ENCODE measurements at regions not wholly inside any gene's neighbourhood (a gene's known extent, or its start where the extent isn't known, plus 50 kb on each side); places are given as distances from the start of the nearest gene placed in this dataset.
"Not testable (repeated sequence)": the region's sequence is repeated elsewhere in the genome, so short reads cannot be mapped to it uniquely, and the experiment has no call there.

- Histone ChIP-seq H3K9me3 (ENCODE audit: low read depth) (no peaks in the 10 kb centered on the region), H3K4me1 (ENCODE audit: insufficient read depth) (no peaks in the 10 kb centered on the region), H3K4me2 (no peak overlapping the region), H3K79me2 (no peaks in the 10 kb centered on the region), H3K27ac (no peak overlapping the region), H3K4me3 (no peak overlapping the region), H3K36me3 (replicated peaks; ENCODE audit: insufficient read depth, low read depth) (no peaks in the 10 kb centered on the region), H3K9me2 (replicated peaks; ENCODE audit: insufficient read depth) (no peaks in the 10 kb centered on the region), H2AFZ (no peak overlapping the region), H4K20me1 (ENCODE audit: insufficient read depth, poor library complexity, severe bottlenecking) (no peaks in the 10 kb centered on the region), H3K27me3 (no peaks in the 10 kb centered on the region)
- no peak for DNase-seq (ENCODE audit: low spot score)
- 73% methylated on average over 4 of the region's 4 CpGs for WGBS (ENCODE audit: low lambda C conversion rate, missing lambda C conversion rate)
- no peak for TF ChIP-seq EZH2phosphoT487 (IDR thresholded peaks at IDR 0.05; ENCODE audit: low read depth, severe bottlenecking, unreplicated experiment)
- TF ChIP-seq CTCF (IDR thresholded peaks at IDR 0.05; ENCODE audit: poor library complexity), result no peak
- no peak for TF ChIP-seq EZH2 (IDR thresholded peaks at IDR 0.05; ENCODE audit: borderline replicate concordance)
These were observed 403.8 kb upstream of the MGMT start for GRCh38 chr10:129063212-129063611.

- H3K27me3 ChIP-seq, result no peaks in the 10 kb centered on the region
- no peak overlapping the region for H3K27ac ChIP-seq
- no peaks in the 10 kb centered on the region for H3K9me2 ChIP-seq (replicated peaks; ENCODE audit: insufficient read depth)
- TF ChIP-seq CTCF (IDR thresholded peaks at IDR 0.05; ENCODE audit: poor library complexity) (no peak), EZH2phosphoT487 (IDR thresholded peaks at IDR 0.05; ENCODE audit: low read depth, severe bottlenecking, unreplicated experiment) (no peak), EZH2 (IDR thresholded peaks at IDR 0.05; ENCODE audit: borderline replicate concordance) (no peak)
- H2AFZ ChIP-seq, result no peak overlapping the region
- H3K4me3 ChIP-seq, result no peak overlapping the region
- no peaks in the 10 kb centered on the region for H3K36me3 ChIP-seq (replicated peaks; ENCODE audit: insufficient read depth, low read depth)
- H3K9me3 ChIP-seq (ENCODE audit: low read depth), result no peaks in the 10 kb centered on the region
- no peak overlapping the region for H3K4me2 ChIP-seq
- no peaks in the 10 kb centered on the region for H3K4me1 ChIP-seq (ENCODE audit: insufficient read depth)
- no peaks in the 10 kb centered on the region for H4K20me1 ChIP-seq (ENCODE audit: insufficient read depth, poor library complexity, severe bottlenecking)
- no peak for DNase-seq (ENCODE audit: low spot score)
- no peaks in the 10 kb centered on the region for H3K79me2 ChIP-seq
- 91% methylated on average over 5 of the region's 5 CpGs for WGBS (ENCODE audit: low lambda C conversion rate, missing lambda C conversion rate)
These were observed 403.2 kb upstream of the MGMT start for GRCh38 chr10:129063877-129064276.

- H3K79me2 ChIP-seq; H3K9me2 ChIP-seq (replicated peaks; ENCODE audit: insufficient read depth); H3K9me3 ChIP-seq (ENCODE audit: low read depth); H3K27me3 ChIP-seq; H3K36me3 ChIP-seq (replicated peaks; ENCODE audit: insufficient read depth, low read depth); H2AFZ ChIP-seq; H3K4me2 ChIP-seq; H4K20me1 ChIP-seq (ENCODE audit: insufficient read depth, poor library complexity, severe bottlenecking); H3K27ac ChIP-seq; H3K4me3 ChIP-seq; H3K4me1 ChIP-seq (ENCODE audit: insufficient read depth); DNase-seq (ENCODE audit: low spot score): not testable (repeated sequence)
- 93% methylated on average over 4 of the region's 4 CpGs for WGBS (ENCODE audit: low lambda C conversion rate, missing lambda C conversion rate)
These were observed 400.5 kb upstream of the MGMT start for GRCh38 chr10:129066529-129066928.

- not testable (repeated sequence) for H3K4me3 ChIP-seq; H3K9me2 ChIP-seq (replicated peaks; ENCODE audit: insufficient read depth); H4K20me1 ChIP-seq (ENCODE audit: insufficient read depth, poor library complexity, severe bottlenecking); H3K4me1 ChIP-seq (ENCODE audit: insufficient read depth); H3K27me3 ChIP-seq; DNase-seq (ENCODE audit: low spot score); H3K4me2 ChIP-seq; H3K79me2 ChIP-seq; H2AFZ ChIP-seq; H3K36me3 ChIP-seq (replicated peaks; ENCODE audit: insufficient read depth, low read depth); H3K9me3 ChIP-seq (ENCODE audit: low read depth); H3K27ac ChIP-seq
- 97% methylated on average over 23 of the region's 29 CpGs for WGBS (ENCODE audit: low lambda C conversion rate, missing lambda C conversion rate)
These were observed 395.6 kb upstream of the MGMT start for GRCh38 chr10:129071411-129071810.

- H3K9me2 ChIP-seq (replicated peaks; ENCODE audit: insufficient read depth), result no peaks in the 10 kb centered on the region
- 77% methylated on average over 3 of the region's 3 CpGs for WGBS (ENCODE audit: low lambda C conversion rate, missing lambda C conversion rate)
These were observed 392.1 kb upstream of the MGMT start for GRCh38 chr10:129074939-129075338.

More at GRCh38 chr10:129074939-129075338, 392.1 kb upstream of the MGMT start:
- no peaks in the 10 kb centered on the region for H3K27me3 ChIP-seq
- H3K79me2 ChIP-seq, result no peaks in the 10 kb centered on the region
- no peak overlapping the region for H3K4me2 ChIP-seq
- DNase-seq (ENCODE audit: low spot score), result no peak
- H3K27ac ChIP-seq, result no peak overlapping the region
- H4K20me1 ChIP-seq (ENCODE audit: insufficient read depth, poor library complexity, severe bottlenecking), result no peaks in the 10 kb centered on the region
- H3K9me3 ChIP-seq (ENCODE audit: low read depth), result no peaks in the 10 kb centered on the region
- H3K4me3 ChIP-seq, result no peak overlapping the region
- TF ChIP-seq EZH2phosphoT487 (IDR thresholded peaks at IDR 0.05; ENCODE audit: low read depth, severe bottlenecking, unreplicated experiment), result no peak
- no peak for TF ChIP-seq EZH2 (IDR thresholded peaks at IDR 0.05; ENCODE audit: borderline replicate concordance)
- no peak for TF ChIP-seq CTCF (IDR thresholded peaks at IDR 0.05; ENCODE audit: poor library complexity)
- no peaks in the 10 kb centered on the region for H3K4me1 ChIP-seq (ENCODE audit: insufficient read depth)
- H3K36me3 ChIP-seq (replicated peaks; ENCODE audit: insufficient read depth, low read depth), result no peaks in the 10 kb centered on the region
- H2AFZ ChIP-seq, result no peak overlapping the region
